HepG2 (cell line): ENCODE measurements at regions not wholly inside any gene's neighbourhood (a gene's known extent, or its start where the extent isn't known, plus 50 kb on each side); places are given as distances from the start of the nearest gene placed in this dataset.

Source experiments
- ATAC-seq: fragments of 200-7000 bp; cut with Tn5 transposase; 3 replicates; pipeline ENCODE4 v1.9.1; 2020; ENCODE audit warnings: mild to moderate bottlenecking, moderate library complexity
- BruUV-seq: library from RNA; stranded (reverse); fragments of 400-500 nt; replicated peaks from 2 replicates; lab custom pipeline; 2021; lab: Mats Ljungman, UMichigan
- CTCF ChIA-PET: fragments of 300-600 bp; formaldehyde crosslinking; extraction: SDS; loops from one replicate; lab custom pipeline; 2021; ENCODE audit warnings: low total read pairs, inconsistent platforms, low intra/inter-chr PET ratio; lab: Yijun Ruan, JAX
- POLR2A ChIA-PET: fragments of 350-600 bp; sonication (Branson Sonifier 250); formaldehyde crosslinking; loops from one replicate; lab custom pipeline; 2020; ENCODE audit warnings: antibody characterized with exemption, inconsistent platforms; lab: Yijun Ruan, JAX
- DNase-seq: peaks from one replicate; pipeline ENCODE4 v3.0.0-alpha.2; 2015; ENCODE audit warnings: low spot score
- FAIRE-seq: peaks from 3 replicates; lab custom pipeline; 2011; peaks lifted over from hg19 to GRCh38; lab: Jason Lieb, UNC
- H2AFZ ChIP-seq: one replicate; pipeline ENCODE4 v1.6.1; 2011; ENCODE audit warnings: low read length, inconsistent platforms
- H3K27ac ChIP-seq: fragments of 300-600 bp; 3 replicates; pipeline ENCODE4 v1.8.0; 2011; ENCODE audit warnings: mixed run types, mild to moderate bottlenecking, mixed read lengths, low read length, inconsistent platforms; ENCODE audit not compliant: insufficient read depth; ENCODE audit errors: extremely low read length
- H3K27me3 ChIP-seq, 2 experiments: fragments of 200-600 bp in 1 of 2; 2 replicates in 1 of 2; 3 replicates in 1 of 2; pipeline versions ENCODE4 v1.6.0 to v1.8.0; 2011; ENCODE audit warnings: low read length in 2 of 2, mild to moderate bottlenecking in 2 of 2, moderate library complexity in 2 of 2, inconsistent platforms in 1 of 2; ENCODE audit not compliant: insufficient read depth in 2 of 2, control insufficient read depth in 1 of 2
- H3K36me3 ChIP-seq, 2 experiments: fragments of 200-600 bp in 1 of 2; replicated peaks in 1 of 2; 2 replicates in 1 of 2; 3 replicates in 1 of 2; pipeline versions ENCODE4 v1.5.1 to v1.8.0; 2011; ENCODE audit warnings: low read length in 2 of 2, inconsistent platforms in 1 of 2; ENCODE audit not compliant: insufficient read depth in 2 of 2, control insufficient read depth in 1 of 2
- H3K4me1 ChIP-seq: 2 replicates; pipeline ENCODE4 v1.5.1; 2012; ENCODE audit warnings: low read length, inconsistent platforms; ENCODE audit not compliant: insufficient read depth
- H3K4me2 ChIP-seq: 2 replicates; pipeline ENCODE4 v1.6.0; 2011; ENCODE audit warnings: low read depth, low read length, inconsistent platforms
- H3K4me3 ChIP-seq, 3 experiments: fragments of 200-600 bp in 1 of 3; sonication (generic), shearing (Covaris generic) in 1 of 3; replicated peaks in 1 of 3; 2 replicates each; pipeline ENCODE4 v1.5.1; 2011 to 2016; ENCODE audit warnings: low read length in 3 of 3, inconsistent platforms in 2 of 3, low read depth in 2 of 3, mild to moderate bottlenecking in 2 of 3, control low read depth in 1 of 3, mixed read lengths in 1 of 3; ENCODE audit not compliant: insufficient read depth in 1 of 3
- H3K79me2 ChIP-seq: one replicate; pipeline ENCODE4 v1.6.1; 2011; ENCODE audit warnings: low read length, inconsistent platforms; ENCODE audit not compliant: insufficient read depth
- H3K9ac ChIP-seq: 2 replicates; pipeline ENCODE4 v1.6.0; 2011; ENCODE audit warnings: mild to moderate bottlenecking, low read depth, low read length, inconsistent platforms; ENCODE audit not compliant: insufficient read depth
- H3K9me3 ChIP-seq: 2 replicates; pipeline ENCODE4 v1.5.1; 2012; ENCODE audit warnings: mild to moderate bottlenecking, low read length
- H4K20me1 ChIP-seq: 2 replicates; pipeline ENCODE4 v1.6.0; 2011; ENCODE audit warnings: inconsistent platforms, mild to moderate bottlenecking, low read length, moderate library complexity; ENCODE audit not compliant: insufficient read depth
- CCDC6 ChIP-seq: sonication (generic); formaldehyde crosslinking; IDR thresholded peaks from 2 replicates; pipeline ENCODE4 v1.8.1; 2022; ENCODE audit warnings: mild to moderate bottlenecking, missing genetic modification reagents, moderate library complexity
- ESRRA ChIP-seq: sonication (generic); formaldehyde crosslinking; IDR thresholded peaks from 2 replicates; pipeline ENCODE4 v1.5.1; 2020; ENCODE audit warnings: mild to moderate bottlenecking, low read depth, missing genetic modification reagents
- FOXK1 ChIP-seq: sonication (generic); formaldehyde crosslinking; IDR thresholded peaks from 2 replicates; pipeline ENCODE4 v1.4.0; 2020; ENCODE audit warnings: low read depth, missing genetic modification reagents, borderline replicate concordance
- NBN ChIP-seq: fragments of 450-650 bp; conservative IDR thresholded peaks from 2 replicates; pipeline ENCODE4 v1.6.1; 2017
- NFRKB ChIP-seq: fragments of 450-650 bp; IDR thresholded peaks from 2 replicates; pipeline ENCODE4 v1.6.1; 2017
- RXRB ChIP-seq: IDR thresholded peaks from 2 replicates; pipeline ENCODE4 v1.6.1; 2016; ENCODE audit warnings: borderline replicate concordance, missing genetic modification reagents, missing compliant biosample characterization
- SALL2 ChIP-seq: sonication (generic); formaldehyde crosslinking; IDR thresholded peaks from 2 replicates; pipeline ENCODE4 v1.8.1; 2023; ENCODE audit warnings: mild to moderate bottlenecking, missing genetic modification reagents, inconsistent platforms
- SMARCE1 ChIP-seq: fragments of 450-650 bp; IDR thresholded peaks from 2 replicates; pipeline ENCODE4 v1.6.1; 2017; ENCODE audit warnings: borderline replicate concordance
- TBX2 ChIP-seq: sonication (generic); formaldehyde crosslinking; IDR thresholded peaks from 2 replicates; pipeline ENCODE4 v1.5.0; 2020; ENCODE audit warnings: missing genetic modification reagents, mild to moderate bottlenecking, borderline replicate concordance
- TEAD3 ChIP-seq: optimal IDR thresholded peaks from 2 replicates; pipeline ENCODE3; 2016; ENCODE audit warnings: borderline replicate concordance
- YEATS2 ChIP-seq: sonication (generic); formaldehyde crosslinking; IDR thresholded peaks from 2 replicates; pipeline ENCODE4 v1.4.0; 2020; ENCODE audit warnings: missing genetic modification reagents, borderline replicate concordance
- ZNF607 ChIP-seq: sonication (generic); formaldehyde crosslinking; IDR thresholded peaks from 2 replicates; pipeline ENCODE4 v1.5.1; 2020; ENCODE audit warnings: missing genetic modification reagents, mild to moderate bottlenecking, borderline replicate concordance
- ZNF672 ChIP-seq: sonication (generic); formaldehyde crosslinking; IDR thresholded peaks from 2 replicates; pipeline ENCODE4 v1.8.1; 2022; ENCODE audit warnings: missing genetic modification reagents
- ZNF713 ChIP-seq: sonication (generic); formaldehyde crosslinking; IDR thresholded peaks from 2 replicates; pipeline ENCODE4 v1.4.0; 2020; ENCODE audit warnings: mild to moderate bottlenecking, missing genetic modification reagents
- WGBS: methylation state at CpG from one replicate; pipeline ENCODE4 v1.1.6; 2017; ENCODE audit warnings: low lambda C conversion rate; 5-methylcytosine and 5-hydroxymethylcytosine counted together
- in situ Hi-C: cut with HindIII; loops from 2 replicates; pipeline ENCODE4 v1.10.0; 2017; ENCODE audit warnings: low pct_unique_long_range_greater_than_20kb; ENCODE audit not compliant: extremely low pct_ligation_motif_present
- intact Hi-C: fragments of 100-400 bp; cut with micrococcal nuclease; formaldehyde crosslinking; loops from one replicate; pipeline ENCODE4 v1.10.0; 2022; ENCODE audit not compliant: unreplicated experiment
- TF ChIP-seq, protein P1 (sequence below): sonication (generic); formaldehyde crosslinking; IDR thresholded peaks from 2 replicates; pipeline ENCODE4 v1.9.0; 2021; ENCODE audit warnings: missing genetic modification reagents, borderline replicate concordance
- TF ChIP-seq, protein P2 (sequence below): sonication (generic); formaldehyde crosslinking; IDR thresholded peaks from 2 replicates; pipeline ENCODE4 v1.9.0; 2021; ENCODE audit warnings: missing genetic modification reagents, mild to moderate bottlenecking, borderline replicate concordance

DNA sequence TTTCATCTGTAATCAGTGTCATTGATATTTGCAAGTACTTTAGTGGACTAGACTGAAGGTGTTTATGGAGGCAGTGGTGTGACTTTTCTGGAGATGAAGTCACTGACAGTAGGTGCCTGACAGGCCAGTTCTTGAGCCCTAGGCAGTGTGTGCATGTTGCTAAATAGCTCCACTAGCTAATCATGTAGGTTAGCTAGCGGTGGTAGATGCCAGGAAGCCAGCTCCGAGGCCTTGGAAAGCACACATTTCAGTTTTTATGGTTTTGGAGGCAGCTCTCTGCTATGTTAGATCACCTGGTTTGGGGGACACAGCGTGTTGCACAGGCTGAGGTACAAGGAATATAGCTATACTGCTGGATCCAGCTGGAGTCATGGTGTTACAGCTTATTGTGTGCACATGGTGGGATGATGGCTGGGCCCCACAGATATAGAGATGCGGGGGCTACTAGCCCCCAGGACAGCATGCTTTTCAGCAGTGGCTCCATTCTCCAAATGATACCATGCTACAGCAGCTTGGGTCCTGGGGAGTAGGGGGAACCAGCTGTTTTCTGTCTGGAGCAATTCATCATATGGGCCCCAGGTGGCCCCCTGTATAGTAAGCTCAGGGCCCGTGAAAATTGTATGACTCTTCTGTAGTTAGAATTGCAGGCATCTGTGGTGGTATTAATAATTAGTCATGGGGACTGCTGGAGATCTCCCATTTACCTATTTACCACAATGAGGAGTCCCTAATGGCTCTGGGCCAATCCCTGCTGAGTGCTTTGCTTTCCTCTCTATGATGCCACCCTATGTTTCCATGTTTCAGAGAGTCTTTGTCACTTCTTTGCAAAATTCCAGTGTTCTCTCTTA lies 367.2 kb upstream of the LMO3 start:
- no peaks in the 10 kb centered on the region for H3K9me3 ChIP-seq
- no peak overlapping the region for H3K27ac ChIP-seq
- no peaks in the 10 kb centered on the region for H3K79me2 ChIP-seq
- no peak overlapping the region for H3K9ac ChIP-seq
- no peaks in the 10 kb centered on the region for H3K36me3 ChIP-seq
- FAIRE-seq, result no peak
- DNase-seq, result peak; percentile 0
- intact Hi-C loops, result no loop called here
- TF ChIP-seq ZNF713 (CRISPR knock-in tag) (no peak), RXRB (no peak), NBN (no peak), SMARCE1 (no peak)
- TF ChIP-seq, protein P1, sequence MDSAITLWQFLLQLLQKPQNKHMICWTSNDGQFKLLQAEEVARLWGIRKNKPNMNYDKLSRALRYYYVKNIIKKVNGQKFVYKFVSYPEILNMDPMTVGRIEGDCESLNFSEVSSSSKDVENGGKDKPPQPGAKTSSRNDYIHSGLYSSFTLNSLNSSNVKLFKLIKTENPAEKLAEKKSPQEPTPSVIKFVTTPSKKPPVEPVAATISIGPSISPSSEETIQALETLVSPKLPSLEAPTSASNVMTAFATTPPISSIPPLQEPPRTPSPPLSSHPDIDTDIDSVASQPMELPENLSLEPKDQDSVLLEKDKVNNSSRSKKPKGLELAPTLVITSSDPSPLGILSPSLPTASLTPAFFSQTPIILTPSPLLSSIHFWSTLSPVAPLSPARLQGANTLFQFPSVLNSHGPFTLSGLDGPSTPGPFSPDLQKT (CRISPR knock-in tag), result no peak
- ChIA-PET CTCF (no interaction called here), POLR2A (no interaction called here)
- in situ Hi-C loops, result no loop called here
- no peak overlapping the region for H2AFZ ChIP-seq
- ATAC-seq, result no peak
- H3K27me3 ChIP-seq, result no peaks in the 10 kb centered on the region
- H3K4me3 ChIP-seq, result no peak overlapping the region
- BruUV-seq, result no TSS peak
- H3K4me2 ChIP-seq, result no peak overlapping the region
- 50% methylated on average over 2 of the region's 5 CpGs for WGBS
- H4K20me1 ChIP-seq, result no peaks in the 10 kb centered on the region
- no peaks in the 10 kb centered on the region for H3K4me1 ChIP-seq

DNA sequence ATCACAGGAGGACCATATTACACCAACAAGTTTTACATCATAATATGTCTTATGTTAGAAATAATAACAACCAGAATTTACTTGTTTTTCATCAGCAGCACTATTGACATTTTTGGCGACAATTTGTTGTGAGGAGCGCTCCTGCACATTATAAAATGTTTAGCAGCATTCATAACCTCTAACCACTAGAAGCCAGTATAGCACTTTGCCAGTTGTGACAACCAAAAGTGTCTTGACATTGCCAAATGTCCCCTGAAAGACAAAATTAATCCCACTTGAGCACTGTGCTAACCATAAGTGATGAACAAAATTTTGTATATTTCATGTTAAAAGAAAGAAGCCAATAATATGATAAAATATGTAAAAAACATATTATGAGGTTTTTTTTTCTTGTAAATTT lies 356.9 kb upstream of the LMO3 start:
- Histone ChIP-seq H3K27ac (no peak overlapping the region), H3K79me2 (no peaks in the 10 kb centered on the region), H4K20me1 (no peaks in the 10 kb centered on the region), H3K4me1 (no peaks in the 10 kb centered on the region), H3K27me3 (no peaks in the 10 kb centered on the region), H2AFZ (no peak overlapping the region), H3K9ac (no peak overlapping the region), H3K36me3 (no peaks in the 10 kb centered on the region), H3K4me2 (no peak overlapping the region), H3K9me3 (no peaks in the 10 kb centered on the region), H3K4me3 (no peak overlapping the region)
- ATAC-seq (no peak), FAIRE-seq (no peak), DNase-seq (no peak)
- in situ Hi-C loops, result no loop called here
- WGBS, result 0% methylated on average over 2 of the region's 2 CpGs
- ChIA-PET POLR2A (no interaction called here), CTCF (no interaction called here)
- BruUV-seq, result no TSS peak
- intact Hi-C loops, result no loop called here
- no peak for TF ChIP-seq FOXK1 (CRISPR knock-in tag)
- TF ChIP-seq YEATS2, result no peak
- TF ChIP-seq TEAD3, result no peak
- no peak for TF ChIP-seq TBX2
- TF ChIP-seq, protein P2, sequence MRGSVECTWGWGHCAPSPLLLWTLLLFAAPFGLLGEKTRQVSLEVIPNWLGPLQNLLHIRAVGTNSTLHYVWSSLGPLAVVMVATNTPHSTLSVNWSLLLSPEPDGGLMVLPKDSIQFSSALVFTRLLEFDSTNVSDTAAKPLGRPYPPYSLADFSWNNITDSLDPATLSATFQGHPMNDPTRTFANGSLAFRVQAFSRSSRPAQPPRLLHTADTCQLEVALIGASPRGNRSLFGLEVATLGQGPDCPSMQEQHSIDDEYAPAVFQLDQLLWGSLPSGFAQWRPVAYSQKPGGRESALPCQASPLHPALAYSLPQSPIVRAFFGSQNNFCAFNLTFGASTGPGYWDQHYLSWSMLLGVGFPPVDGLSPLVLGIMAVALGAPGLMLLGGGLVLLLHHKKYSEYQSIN (CRISPR knock-in tag), result no peak
- TF ChIP-seq ZNF607, result no peak
- TF ChIP-seq ZNF672 (CRISPR knock-in tag), result no peak
- TF ChIP-seq CCDC6 (CRISPR knock-in tag), result no peak
- no peak for TF ChIP-seq SALL2 (CRISPR knock-in tag)
- TF ChIP-seq ESRRA (CRISPR knock-in tag), result no peak
- TF ChIP-seq NFRKB, result no peak
